ENCODE measurements at regions not wholly inside any gene's neighbourhood (a gene's known extent, or its start where the extent isn't known, plus 50 kb on each side); places are given as distances from the start of the nearest gene placed in this dataset.

- Histone ChIP-seq H3K27ac (ENCODE audit: low read depth, low read length, poor library complexity, severe bottlenecking) (no peak overlapping the region), H3K9me3 (ENCODE audit: low read depth, low read length, poor library complexity, severe bottlenecking) (peaks cover 20% of the 10 kb centered on the region), H3K4me3 (ENCODE audit: low read depth, low read length, poor library complexity, severe bottlenecking) (no peak overlapping the region), H3K27me3 (replicated peaks; ENCODE audit: insufficient read depth, low read depth, low read length, poor library complexity) (no peaks in the 10 kb centered on the region), H3K36me3 (ENCODE audit: insufficient read depth, low read length, poor library complexity, severe bottlenecking) (no peaks in the 10 kb centered on the region), H3K4me1 (ENCODE audit: insufficient read depth, low read length, poor library complexity, severe bottlenecking) (no peaks in the 10 kb centered on the region)
- TF ChIP-seq CTCF (conservative IDR thresholded peaks at IDR 0.05; ENCODE audit: low read depth, low read length) (no peak), EZH2 (IDR thresholded peaks at IDR 0.05; ENCODE audit: borderline replicate concordance, low read depth, low read length, poor library complexity, severe bottlenecking) (no peak)
- no peak for DNase-seq (ENCODE audit: low spot score)
- CTCF ChIA-PET: no interaction called here
- POLR2A ChIA-PET (ENCODE audit: low non-redundant PET): no interaction called here
- no TSS peak for BruUV-seq (replicated peaks)
- intact Hi-C loops (cut with micrococcal nuclease; ENCODE audit: unreplicated experiment): no loop called here
Measured at GRCh38 chr4:10736266-10736665, 51.7 kb upstream of the CLNK start.

GRCh38 chr4:10734697-10735096, 50.1 kb upstream of the CLNK start:
- intact Hi-C loops (cut with micrococcal nuclease; ENCODE audit: unreplicated experiment): no loop called here
- no peak for DNase-seq (ENCODE audit: low spot score)
- Histone ChIP-seq H3K9me3 (ENCODE audit: low read depth, low read length, poor library complexity, severe bottlenecking) (peaks cover 11% of the 10 kb centered on the region), H3K27ac (ENCODE audit: low read depth, low read length, poor library complexity, severe bottlenecking) (no peak overlapping the region), H3K4me1 (ENCODE audit: insufficient read depth, low read length, poor library complexity, severe bottlenecking) (no peaks in the 10 kb centered on the region), H3K27me3 (replicated peaks; ENCODE audit: insufficient read depth, low read depth, low read length, poor library complexity) (no peaks in the 10 kb centered on the region), H3K4me3 (ENCODE audit: low read depth, low read length, poor library complexity, severe bottlenecking) (no peak overlapping the region), H3K36me3 (ENCODE audit: insufficient read depth, low read length, poor library complexity, severe bottlenecking) (no peaks in the 10 kb centered on the region)
- ChIA-PET POLR2A (ENCODE audit: low non-redundant PET) (no interaction called here), CTCF (no interaction called here)
- no TSS peak for BruUV-seq (replicated peaks)
- TF ChIP-seq EZH2 (IDR thresholded peaks at IDR 0.05; ENCODE audit: borderline replicate concordance, low read depth, low read length, poor library complexity, severe bottlenecking) (no peak), CTCF (conservative IDR thresholded peaks at IDR 0.05; ENCODE audit: low read depth, low read length) (no peak)

All from A673 (cell line).